Activated CD4-positive, alpha-beta T cell treated with anti-CD3 and anti-CD28 coated beads for 36 hours (primary cell): ENCODE measurements at regions not wholly inside any gene's neighbourhood (a gene's known extent, or its start where the extent isn't known, plus 50 kb on each side); places are given as distances from the start of the nearest gene placed in this dataset.
"Not testable (repeated sequence)": the region's sequence is repeated elsewhere in the genome, so short reads cannot be mapped to it uniquely, and the experiment has no call there.

ENCODE experiments used
- ATAC-seq: fragments of 200-7000 bp; cut with Tn5 transposase; one replicate; pipeline ENCODE4 v1.10.0; 2021; ENCODE audit warnings: mild to moderate bottlenecking, moderate library complexity
- CTCF ChIA-PET: fragments of 350-600 bp; sonication (Branson Sonifier 250); formaldehyde crosslinking; loops from one replicate; lab custom pipeline; 2021; ENCODE audit warnings: antibody characterized with exemption; lab: Charles Lee
- POLR2A ChIA-PET: fragments of 350-600 bp; sonication (Branson Sonifier 250); formaldehyde crosslinking; loops from one replicate; lab custom pipeline; 2021; ENCODE audit warnings: antibody characterized with exemption, inconsistent platforms; lab: Charles Lee
- DNase-seq: peaks from one replicate; pipeline ENCODE4 v3.0.0-alpha.2; 2020
- H3K27ac Mint-ChIP-seq: one replicate; pipeline ENCODE4 v1.8.0; 2021; ENCODE audit warnings: mixed read lengths
- H3K27me3 Mint-ChIP-seq: one replicate; pipeline ENCODE4 v1.8.0; 2021; ENCODE audit warnings: mixed read lengths
- H3K36me3 Mint-ChIP-seq: one replicate; pipeline ENCODE4 v1.8.0; 2021; ENCODE audit warnings: low read depth, mixed read lengths
- H3K4me1 Mint-ChIP-seq: one replicate; pipeline ENCODE4 v1.8.0; 2021; ENCODE audit warnings: mixed read lengths
- H3K4me3 Mint-ChIP-seq: one replicate; pipeline ENCODE4 v1.8.0; 2021; ENCODE audit warnings: mild to moderate bottlenecking, moderate library complexity, mixed read lengths
- H3K9me3 Mint-ChIP-seq: one replicate; pipeline ENCODE4 v1.8.0; 2021; ENCODE audit warnings: low read depth, mixed read lengths
- intact Hi-C, 2 experiments: fragments of 100-400 bp; cut with DNase I in 1 of 2; cut with micrococcal nuclease in 1 of 2; formaldehyde crosslinking; loops; one replicate each; pipeline versions ENCODE4 v1.14.2 to v1.15.1; 2022 to 2024; cut with DNase I, micrococcal nuclease

- no peaks in the 10 kb centered on the region for H3K36me3 Mint-ChIP-seq
- CTCF ChIA-PET: no interaction called here
- intact Hi-C loops: no loop called here
- H3K27me3 Mint-ChIP-seq: no peaks in the 10 kb centered on the region
- H3K9me3 Mint-ChIP-seq: no peaks in the 10 kb centered on the region
- H3K4me3 Mint-ChIP-seq: no peak overlapping the region
- H3K27ac Mint-ChIP-seq: no peak overlapping the region
- ATAC-seq (no peak), DNase-seq (peak; percentile 5)
- POLR2A ChIA-PET: no interaction called here
- peaks cover 5% of the 10 kb centered on the region for H3K4me1 Mint-ChIP-seq
Measured at GRCh38 chr1:79193211-79194079, 186.9 kb upstream of the ADGRL4 start.

- ChIA-PET CTCF (no interaction called here), POLR2A (no interaction called here)
- Mint-ChIP-seq H3K4me1 (peaks cover 5% of the 10 kb centered on the region), H3K4me3 (no peak overlapping the region), H3K27me3 (no peaks in the 10 kb centered on the region), H3K9me3 (no peaks in the 10 kb centered on the region), H3K36me3 (no peaks in the 10 kb centered on the region), H3K27ac (no peak overlapping the region)
- ATAC-seq (no peak), DNase-seq (no peak)
- intact Hi-C loops: no loop called here
Measured at GRCh38 chr1:79190074-79190473, 183.5 kb upstream of the ADGRL4 start.

GRCh38 chr1:79188337-79188736, 181.8 kb upstream of the ADGRL4 start:
- Mint-ChIP-seq H3K9me3 (no peaks in the 10 kb centered on the region), H3K27ac (no peak overlapping the region), H3K36me3 (no peaks in the 10 kb centered on the region), H3K27me3 (no peaks in the 10 kb centered on the region), H3K4me3 (no peak overlapping the region), H3K4me1 (peaks cover 4% of the 10 kb centered on the region)
- ChIA-PET CTCF (interaction anchor here (1.7 kb wide), 1 partner anchor 12 kb away, joined by 5 read pairs; no protein-coding TSS in a partner anchor), POLR2A (no interaction called here)
- no peak for DNase-seq
- intact Hi-C loops: no loop called here
- no peak for ATAC-seq

GRCh38 chr1:79186260-79186659, 179.7 kb upstream of the ADGRL4 start:
- ChIA-PET POLR2A (no interaction called here), CTCF (interaction anchor here (1.1 kb wide), 1 partner anchor 8 kb away, joined by 4 read pairs; no protein-coding TSS in a partner anchor)
- Mint-ChIP-seq H3K4me3 (no peak overlapping the region), H3K27me3 (no peaks in the 10 kb centered on the region), H3K27ac (no peak overlapping the region), H3K9me3 (no peaks in the 10 kb centered on the region), H3K36me3 (no peaks in the 10 kb centered on the region), H3K4me1 (no peaks in the 10 kb centered on the region)
- intact Hi-C loops: no loop called here
- DNase-seq (no peak), ATAC-seq (no peak)

GRCh38 chr1:79177844-79178243, 171.3 kb upstream of the ADGRL4 start:
- POLR2A ChIA-PET: no interaction called here
- Mint-ChIP-seq H3K9me3 (peaks cover 5% of the 10 kb centered on the region), H3K27me3 (no peaks in the 10 kb centered on the region), H3K4me3 (no peak overlapping the region), H3K4me1 (no peaks in the 10 kb centered on the region), H3K36me3 (no peaks in the 10 kb centered on the region), H3K27ac (no peak overlapping the region)
- CTCF ChIA-PET: interaction anchor here (0.8 to 2.2 kb wide), 3 partner anchors 9 to 648 kb away, joined by 3 to 5 read pairs (median 4); no protein-coding TSS in a partner anchor
- no peak for ATAC-seq
- DNase-seq: no peak
- intact Hi-C loops: no loop called here

GRCh38 chr1:79161077-79161476, 154.5 kb upstream of the ADGRL4 start:
- Mint-ChIP-seq H3K4me3 (no peak overlapping the region), H3K9me3 (peaks cover 7% of the 10 kb centered on the region), H3K27me3 (no peaks in the 10 kb centered on the region), H3K4me1 (no peaks in the 10 kb centered on the region), H3K36me3 (no peaks in the 10 kb centered on the region), H3K27ac (no peak overlapping the region)
- DNase-seq (no peak), ATAC-seq (no peak)
- ChIA-PET CTCF (no interaction called here), POLR2A (no interaction called here)
- intact Hi-C loops: no loop called here

GRCh38 chr1:79155991-79156390, 149.5 kb upstream of the ADGRL4 start:
- CTCF ChIA-PET: no interaction called here
- H3K4me1 Mint-ChIP-seq: no peaks in the 10 kb centered on the region

GRCh38 chr1:79151006-79151796, 144.7 kb upstream of the ADGRL4 start:
- Mint-ChIP-seq H3K27ac (no peak overlapping the region), H3K27me3 (no peaks in the 10 kb centered on the region), H3K4me1 (no peaks in the 10 kb centered on the region), H3K9me3 (peaks cover 3% of the 10 kb centered on the region), H3K4me3 (no peak overlapping the region), H3K36me3 (no peaks in the 10 kb centered on the region)
- intact Hi-C loops: no loop called here
- ATAC-seq (no peak), DNase-seq (no peak)
- POLR2A ChIA-PET: no interaction called here
- CTCF ChIA-PET: no interaction called here

More at GRCh38 chr1:79155991-79156390, 149.5 kb upstream of the ADGRL4 start:
- Mint-ChIP-seq H3K36me3 (no peaks in the 10 kb centered on the region), H3K27ac (no peak overlapping the region), H3K4me3 (no peak overlapping the region), H3K9me3 (no peaks in the 10 kb centered on the region), H3K27me3 (no peaks in the 10 kb centered on the region)
- intact Hi-C loops: no loop called here
- ATAC-seq (no peak), DNase-seq (no peak)
- POLR2A ChIA-PET: no interaction called here

- POLR2A ChIA-PET: no interaction called here
Measured at GRCh38 chr1:79150576-79150975, 144.0 kb upstream of the ADGRL4 start.

GRCh38 chr1:79138227-79138626, 131.7 kb upstream of the ADGRL4 start:
- H3K4me1 Mint-ChIP-seq, H3K27me3 Mint-ChIP-seq, DNase-seq, CTCF ChIA-PET, ATAC-seq, H3K36me3 Mint-ChIP-seq, H3K9me3 Mint-ChIP-seq, H3K27ac Mint-ChIP-seq, intact Hi-C loops, POLR2A ChIA-PET, H3K4me3 Mint-ChIP-seq: not testable (repeated sequence)

More at GRCh38 chr1:79150576-79150975, 144.0 kb upstream of the ADGRL4 start:
- no peak overlapping the region for H3K27ac Mint-ChIP-seq
- H3K4me3 Mint-ChIP-seq: no peak overlapping the region
- H3K36me3 Mint-ChIP-seq: no peaks in the 10 kb centered on the region
- H3K4me1 Mint-ChIP-seq: no peaks in the 10 kb centered on the region
- intact Hi-C loops: no loop called here
- CTCF ChIA-PET: no interaction called here
- H3K9me3 Mint-ChIP-seq: peaks cover 3% of the 10 kb centered on the region
- ATAC-seq (no peak), DNase-seq (no peak)
- no peaks in the 10 kb centered on the region for H3K27me3 Mint-ChIP-seq

GRCh38 chr1:79133774-79134364, 127.3 kb upstream of the ADGRL4 start:
- no peak overlapping the region for H3K4me3 Mint-ChIP-seq
- H3K27ac Mint-ChIP-seq: no peak overlapping the region
- CTCF ChIA-PET: no interaction called here
- H3K36me3 Mint-ChIP-seq: no peaks in the 10 kb centered on the region
- no peaks in the 10 kb centered on the region for H3K4me1 Mint-ChIP-seq
- no peak for ATAC-seq
- DNase-seq: no peak
- POLR2A ChIA-PET: no interaction called here
- intact Hi-C loops: no loop called here
- peaks cover 8% of the 10 kb centered on the region for H3K9me3 Mint-ChIP-seq
- H3K27me3 Mint-ChIP-seq: no peaks in the 10 kb centered on the region
